C4-2B (cell line): ENCODE measurements at regions not wholly inside any gene's neighbourhood (a gene's known extent, or its start where the extent isn't known, plus 50 kb on each side); places are given as distances from the start of the nearest gene placed in this dataset.

Experiments
- CTCF ChIP-seq: fragments of 450-650 bp; conservative IDR thresholded peaks from 2 replicates; pipeline ENCODE4 v1.5.1; 2017; ENCODE audit warnings: mild to moderate bottlenecking
- ZFX ChIP-seq: fragments of 450-650 bp; IDR thresholded peaks from 2 replicates; pipeline ENCODE4 v1.6.1; 2017

DNA sequence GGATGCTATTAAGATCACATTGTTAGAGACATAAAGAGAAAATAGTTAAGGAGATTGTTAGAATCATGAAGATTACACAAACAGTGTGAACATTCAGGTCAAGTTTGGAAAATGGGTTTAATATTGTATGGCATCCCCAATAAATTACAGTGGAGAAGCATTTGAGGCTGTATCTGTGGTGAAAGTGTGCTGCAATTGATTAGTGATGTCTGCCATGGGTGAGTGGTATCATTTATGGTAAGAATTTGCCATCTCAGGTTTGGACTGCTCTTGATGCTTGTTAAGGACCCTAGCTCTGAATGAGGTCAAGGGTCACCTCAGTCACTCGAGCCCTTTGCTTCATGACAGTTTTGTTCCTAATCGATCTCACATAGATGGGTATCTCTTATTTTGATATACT lies 265.7 kb upstream of the SRRM4 start:
- TF ChIP-seq CTCF = no peak
- TF ChIP-seq ZFX = no peak
